ENCODE measurements at regions not wholly inside any gene's neighbourhood (a gene's known extent, or its start where the extent isn't known, plus 50 kb on each side); places are given as distances from the start of the nearest gene placed in this dataset.
"Not testable (repeated sequence)": the region's sequence is repeated elsewhere in the genome, so short reads cannot be mapped to it uniquely, and the experiment has no call there.

GRCh38 chr2:8115966-8116365, 565.9 kb upstream of the ID2 start:
- DNase-seq (no peak), ATAC-seq (replicated peaks) (no peak)
- Mint-ChIP-seq H3K9me3 (no peaks in the 10 kb centered on the region), H3K27ac (no peak overlapping the region), H3K4me1 (ENCODE audit: low read depth in 2 of 2) (peaks cover 10% of the 10 kb centered on the region in 2 donors), H3K27me3 (no peaks in the 10 kb centered on the region), H3K36me3 (ENCODE audit: insufficient read depth) (no peaks in the 10 kb centered on the region), H3K4me3 (no peak overlapping the region)

- no peak overlapping the region for H3K4me3 Mint-ChIP-seq
- no peak overlapping the region for H3K27ac Mint-ChIP-seq
- no peak for ATAC-seq (replicated peaks)
- no peaks in the 10 kb centered on the region for H3K9me3 Mint-ChIP-seq
- no peaks in the 10 kb centered on the region for H3K27me3 Mint-ChIP-seq
- no peak for DNase-seq
- no peaks in the 10 kb centered on the region for H3K36me3 Mint-ChIP-seq (ENCODE audit: insufficient read depth)
- H3K4me1 Mint-ChIP-seq (ENCODE audit: low read depth in 2 of 2): peaks cover 10% of the 10 kb centered on the region in 2 donors
Measured at GRCh38 chr2:8116661-8117060, 565.2 kb upstream of the ID2 start.

GRCh38 chr2:8118940-8119781, 562.7 kb upstream of the ID2 start:
- H3K36me3 Mint-ChIP-seq (ENCODE audit: insufficient read depth): peaks cover 4% of the 10 kb centered on the region
- no peak for DNase-seq
- no peak for ATAC-seq (replicated peaks)
- peak overlapping the region in 1 of 2 donors; percentile 59 for H3K27ac Mint-ChIP-seq
- H3K9me3 Mint-ChIP-seq: no peaks in the 10 kb centered on the region
- no peak overlapping the region for H3K4me3 Mint-ChIP-seq
- H3K27me3 Mint-ChIP-seq: no peaks in the 10 kb centered on the region
- peaks cover 10% of the 10 kb centered on the region in 2 donors for H3K4me1 Mint-ChIP-seq (ENCODE audit: low read depth in 2 of 2)

- Mint-ChIP-seq H3K36me3 (ENCODE audit: insufficient read depth) (peaks cover 4% of the 10 kb centered on the region), H3K4me1 (ENCODE audit: low read depth in 2 of 2) (peaks cover 10% of the 10 kb centered on the region in 2 donors), H3K4me3 (no peak overlapping the region), H3K27me3 (no peaks in the 10 kb centered on the region), H3K27ac (peak overlapping the region; percentile 59 to 64), H3K9me3 (no peaks in the 10 kb centered on the region)
- no peak for DNase-seq
- no peak for ATAC-seq (replicated peaks)
Measured at GRCh38 chr2:8119782-8120505, 561.9 kb upstream of the ID2 start.

- H3K9me3 Mint-ChIP-seq: no peaks in the 10 kb centered on the region
- DNase-seq (no peak), ATAC-seq (replicated peaks) (no peak)
- H3K4me3 Mint-ChIP-seq: no peak overlapping the region
- peak overlapping the region; percentile 59 to 64 for H3K27ac Mint-ChIP-seq
- peaks cover 4% of the 10 kb centered on the region for H3K36me3 Mint-ChIP-seq (ENCODE audit: insufficient read depth)
- H3K27me3 Mint-ChIP-seq: no peaks in the 10 kb centered on the region
- peaks cover 10% of the 10 kb centered on the region in 2 donors for H3K4me1 Mint-ChIP-seq (ENCODE audit: low read depth in 2 of 2)
Measured at GRCh38 chr2:8120506-8120860, 561.4 kb upstream of the ID2 start.

- no peaks in the 10 kb centered on the region for H3K27me3 Mint-ChIP-seq
- no peak overlapping the region for H3K27ac Mint-ChIP-seq
- ATAC-seq (replicated peaks): no peak
- DNase-seq: no peak
- peaks cover 10% of the 10 kb centered on the region in 2 donors for H3K4me1 Mint-ChIP-seq (ENCODE audit: low read depth in 2 of 2)
- H3K9me3 Mint-ChIP-seq: no peaks in the 10 kb centered on the region
- H3K36me3 Mint-ChIP-seq (ENCODE audit: insufficient read depth): peaks cover 4% of the 10 kb centered on the region
- H3K4me3 Mint-ChIP-seq: no peak overlapping the region
Measured at GRCh38 chr2:8121022-8121825, 560.6 kb upstream of the ID2 start.

- DNase-seq (no peak), ATAC-seq (replicated peaks) (no peak)
- no peaks in the 10 kb centered on the region for H3K9me3 Mint-ChIP-seq
- no peak overlapping the region for H3K4me3 Mint-ChIP-seq
- peaks cover 10% of the 10 kb centered on the region in 2 donors for H3K4me1 Mint-ChIP-seq (ENCODE audit: low read depth in 2 of 2)
- H3K27ac Mint-ChIP-seq: no peak overlapping the region
- peaks cover 4% of the 10 kb centered on the region for H3K36me3 Mint-ChIP-seq (ENCODE audit: insufficient read depth)
- H3K27me3 Mint-ChIP-seq: no peaks in the 10 kb centered on the region
Measured at GRCh38 chr2:8121826-8122513, 559.9 kb upstream of the ID2 start.

GRCh38 chr2:8122520-8122919, 559.3 kb upstream of the ID2 start:
- no peaks in the 10 kb centered on the region for H3K27me3 Mint-ChIP-seq
- no peaks in the 10 kb centered on the region for H3K9me3 Mint-ChIP-seq
- H3K4me1 Mint-ChIP-seq (ENCODE audit: low read depth in 2 of 2): peaks cover 10% of the 10 kb centered on the region in 2 donors
- H3K4me3 Mint-ChIP-seq: no peak overlapping the region
- DNase-seq (no peak), ATAC-seq (replicated peaks) (no peak)
- no peak overlapping the region for H3K27ac Mint-ChIP-seq
- H3K36me3 Mint-ChIP-seq (ENCODE audit: insufficient read depth): peaks cover 4% of the 10 kb centered on the region

- peaks cover 9 to 10% of the 10 kb centered on the region in 2 donors for H3K4me1 Mint-ChIP-seq (ENCODE audit: low read depth in 2 of 2)
- H3K9me3 Mint-ChIP-seq: no peaks in the 10 kb centered on the region
- no peaks in the 10 kb centered on the region for H3K27me3 Mint-ChIP-seq
- H3K4me3 Mint-ChIP-seq: no peak overlapping the region
- peaks cover 4% of the 10 kb centered on the region for H3K36me3 Mint-ChIP-seq (ENCODE audit: insufficient read depth)
- no peak overlapping the region for H3K27ac Mint-ChIP-seq
- DNase-seq (no peak), ATAC-seq (replicated peaks) (no peak)
Measured at GRCh38 chr2:8123464-8123863, 558.4 kb upstream of the ID2 start.

- Mint-ChIP-seq H3K9me3 (no peaks in the 10 kb centered on the region), H3K27ac (no peak overlapping the region), H3K36me3 (ENCODE audit: insufficient read depth) (peaks cover 4% of the 10 kb centered on the region), H3K4me3 (no peak overlapping the region), H3K27me3 (no peaks in the 10 kb centered on the region), H3K4me1 (ENCODE audit: low read depth in 2 of 2) (no peaks in the 10 kb centered on the region)
- DNase-seq (no peak), ATAC-seq (replicated peaks) (no peak)
Measured at GRCh38 chr2:8125741-8126711, 555.8 kb upstream of the ID2 start.

GRCh38 chr2:8126783-8127182, 555.1 kb upstream of the ID2 start:
- Mint-ChIP-seq H3K4me3 (no peak overlapping the region), H3K9me3 (no peaks in the 10 kb centered on the region), H3K27ac (no peak overlapping the region), H3K27me3 (no peaks in the 10 kb centered on the region), H3K36me3 (ENCODE audit: insufficient read depth) (peaks cover 4% of the 10 kb centered on the region), H3K4me1 (ENCODE audit: low read depth in 2 of 2) (no peaks in the 10 kb centered on the region)
- no peak for ATAC-seq (replicated peaks)
- DNase-seq: no peak

- not testable (repeated sequence) for DNase-seq; H3K4me1 Mint-ChIP-seq (ENCODE audit: low read depth in 2 of 2); H3K36me3 Mint-ChIP-seq (ENCODE audit: insufficient read depth); H3K27me3 Mint-ChIP-seq; H3K27ac Mint-ChIP-seq; H3K4me3 Mint-ChIP-seq; H3K9me3 Mint-ChIP-seq; ATAC-seq (replicated peaks)
Measured at GRCh38 chr2:8131423-8131822, 550.4 kb upstream of the ID2 start.
